ENCODE measurements at regions not wholly inside any gene's neighbourhood (a gene's known extent, or its start where the extent isn't known, plus 50 kb on each side); places are given as distances from the start of the nearest gene placed in this dataset.
"Not testable (repeated sequence)": the region's sequence is repeated elsewhere in the genome, so short reads cannot be mapped to it uniquely, and the experiment has no call there.

GRCh38 chr2:82259551-82259950, 1955.0 kb upstream of the LRRTM1 start:
- H3K4me3 ChIP-seq (ENCODE audit: low read length) = no peak overlapping the region
- DNase-seq (ENCODE audit: low read depth, low spot score) = no peak

GRCh38 chr2:82257796-82258555, 1953.4 kb upstream of the LRRTM1 start:
- no peak overlapping the region for H3K4me3 ChIP-seq (ENCODE audit: low read length)
- DNase-seq (ENCODE audit: low read depth, low spot score) = no peak

- DNase-seq (ENCODE audit: low read depth, low spot score) = no peak
- H3K4me3 ChIP-seq (ENCODE audit: low read length) = no peak overlapping the region
These were observed 1952.6 kb upstream of the LRRTM1 start for GRCh38 chr2:82256983-82257632.

- H3K4me3 ChIP-seq (ENCODE audit: low read length) = no peak overlapping the region
- DNase-seq (ENCODE audit: low read depth, low spot score) = no peak
These were observed 1951.7 kb upstream of the LRRTM1 start for GRCh38 chr2:82256288-82256687.

GRCh38 chr2:82254728-82255127, 1950.2 kb upstream of the LRRTM1 start:
- DNase-seq (ENCODE audit: low read depth, low spot score) = no peak
- H3K4me3 ChIP-seq (ENCODE audit: low read length) = no peak overlapping the region

- no peak overlapping the region for H3K4me3 ChIP-seq (ENCODE audit: low read length)
These were observed 1941.7 kb upstream of the LRRTM1 start for GRCh38 chr2:82246220-82246775.

GRCh38 chr2:82239176-82239575, 1934.6 kb upstream of the LRRTM1 start:
- H3K4me3 ChIP-seq (ENCODE audit: low read length) = no peak overlapping the region
- DNase-seq (ENCODE audit: low read depth, low spot score) = peak; percentile 23

More at GRCh38 chr2:82246220-82246775, 1941.7 kb upstream of the LRRTM1 start:
- DNase-seq (ENCODE audit: low read depth, low spot score) = no peak

- no peak for DNase-seq (ENCODE audit: low read depth, low spot score)
- no peak overlapping the region for H3K4me3 ChIP-seq (ENCODE audit: low read length)
These were observed 1933.6 kb upstream of the LRRTM1 start for GRCh38 chr2:82237994-82238662.

- no peak overlapping the region for H3K4me3 ChIP-seq (ENCODE audit: low read length)
- DNase-seq (ENCODE audit: low read depth, low spot score) = no peak
These were observed 1929.8 kb upstream of the LRRTM1 start for GRCh38 chr2:82234283-82234874.

- no peak for DNase-seq (ENCODE audit: low read depth, low spot score)
- no peak overlapping the region for H3K4me3 ChIP-seq (ENCODE audit: low read length)
These were observed 1929.3 kb upstream of the LRRTM1 start for GRCh38 chr2:82233806-82234205.

- no peak overlapping the region for H3K4me3 ChIP-seq (ENCODE audit: low read length)
- DNase-seq (ENCODE audit: low read depth, low spot score) = no peak
These were observed 1925.9 kb upstream of the LRRTM1 start for GRCh38 chr2:82230406-82230805.

- DNase-seq (ENCODE audit: low read depth, low spot score) = no peak
- no peak overlapping the region for H3K4me3 ChIP-seq (ENCODE audit: low read length)
These were observed 1921.9 kb upstream of the LRRTM1 start for GRCh38 chr2:82226441-82226840.

GRCh38 chr2:82224301-82224940, 1919.9 kb upstream of the LRRTM1 start:
- no peak overlapping the region for H3K4me3 ChIP-seq (ENCODE audit: low read length)
- DNase-seq (ENCODE audit: low read depth, low spot score) = no peak

- H3K4me3 ChIP-seq (ENCODE audit: low read length) = no peak overlapping the region
- no peak for DNase-seq (ENCODE audit: low read depth, low spot score)
These were observed 1910.7 kb upstream of the LRRTM1 start for GRCh38 chr2:82215212-82215611.

GRCh38 chr2:82199493-82199852, 1894.9 kb upstream of the LRRTM1 start:
- H3K4me3 ChIP-seq (ENCODE audit: low read length) = no peak overlapping the region
- no peak for DNase-seq (ENCODE audit: low read depth, low spot score)

GRCh38 chr2:82198809-82199492, 1894.4 kb upstream of the LRRTM1 start:
- no peak for DNase-seq (ENCODE audit: low read depth, low spot score)
- no peak overlapping the region for H3K4me3 ChIP-seq (ENCODE audit: low read length)

- H3K4me3 ChIP-seq (ENCODE audit: low read length) = no peak overlapping the region
- DNase-seq (ENCODE audit: low read depth, low spot score) = no peak
These were observed 1877.7 kb upstream of the LRRTM1 start for GRCh38 chr2:82182270-82182669.

GRCh38 chr2:82175210-82175609, 1870.7 kb upstream of the LRRTM1 start:
- not testable (repeated sequence) for DNase-seq (ENCODE audit: low read depth, low spot score); H3K4me3 ChIP-seq (ENCODE audit: low read length)

GRCh38 chr2:82172483-82172882, 1867.9 kb upstream of the LRRTM1 start:
- no peak for DNase-seq (ENCODE audit: low read depth, low spot score)
- H3K4me3 ChIP-seq (ENCODE audit: low read length) = no peak overlapping the region
